NCI-H526 treated with DMSO at 0.1 percent for 48 hours (cell line): ENCODE measurements at regions not wholly inside any gene's neighbourhood (a gene's known extent, or its start where the extent isn't known, plus 50 kb on each side); places are given as distances from the start of the nearest gene placed in this dataset.

ENCODE experiments used
- DNase-seq: peaks from one replicate; lab custom pipeline; 2025; lab: John Stamatoyannopoulos, UW

GRCh38 chr1:50292276-50292675 lies 131.0 kb downstream of the DMRTA2 start:
- DNase-seq = no peak

GRCh38 chr1:50289495-50289894 lies 133.7 kb downstream of the DMRTA2 start:
- DNase-seq = no peak

- DNase-seq = no peak
Measured at GRCh38 chr1:50285994-50286393, 137.2 kb downstream of the DMRTA2 start.

GRCh38 chr1:50279622-50280330 lies 143.5 kb downstream of the DMRTA2 start:
- no peak for DNase-seq

GRCh38 chr1:50278961-50279360 lies 144.3 kb downstream of the DMRTA2 start:
- DNase-seq = no peak

GRCh38 chr1:50278410-50278809 lies 144.8 kb downstream of the DMRTA2 start:
- no peak for DNase-seq

- DNase-seq = peak; percentile 23
Measured at GRCh38 chr1:50275566-50275965, 147.7 kb downstream of the DMRTA2 start.

- DNase-seq = no peak
Measured at GRCh38 chr1:50272912-50273311, 150.3 kb downstream of the DMRTA2 start.

GRCh38 chr1:50271968-50272578 lies 151.2 kb downstream of the DMRTA2 start:
- DNase-seq = no peak

GRCh38 chr1:50271337-50271736 lies 151.9 kb downstream of the DMRTA2 start:
- DNase-seq = no peak

GRCh38 chr1:50270926-50271325 lies 152.3 kb downstream of the DMRTA2 start:
- DNase-seq = no peak

- DNase-seq = no peak
Measured at GRCh38 chr1:50268049-50268448, 155.2 kb downstream of the DMRTA2 start.

GRCh38 chr1:50266509-50266908 lies 156.7 kb downstream of the DMRTA2 start:
- DNase-seq = no peak

- no peak for DNase-seq
Measured at GRCh38 chr1:50265790-50266314, 157.1 kb downstream of the ELAVL4 start.

GRCh38 chr1:50264590-50264989 lies 155.9 kb downstream of the ELAVL4 start:
- no peak for DNase-seq

- no peak for DNase-seq
Measured at GRCh38 chr1:50262436-50262835, 153.7 kb downstream of the ELAVL4 start.

- no peak for DNase-seq
Measured at GRCh38 chr1:50261951-50262350, 153.2 kb downstream of the ELAVL4 start.

- DNase-seq = no peak
Measured at GRCh38 chr1:50257940-50258685, 149.4 kb downstream of the ELAVL4 start.

GRCh38 chr1:50257029-50257428 lies 148.3 kb downstream of the ELAVL4 start:
- no peak for DNase-seq
